ENCODE measurements at regions not wholly inside any gene's neighbourhood (a gene's known extent, or its start where the extent isn't known, plus 50 kb on each side); places are given as distances from the start of the nearest gene placed in this dataset.

DNA sequence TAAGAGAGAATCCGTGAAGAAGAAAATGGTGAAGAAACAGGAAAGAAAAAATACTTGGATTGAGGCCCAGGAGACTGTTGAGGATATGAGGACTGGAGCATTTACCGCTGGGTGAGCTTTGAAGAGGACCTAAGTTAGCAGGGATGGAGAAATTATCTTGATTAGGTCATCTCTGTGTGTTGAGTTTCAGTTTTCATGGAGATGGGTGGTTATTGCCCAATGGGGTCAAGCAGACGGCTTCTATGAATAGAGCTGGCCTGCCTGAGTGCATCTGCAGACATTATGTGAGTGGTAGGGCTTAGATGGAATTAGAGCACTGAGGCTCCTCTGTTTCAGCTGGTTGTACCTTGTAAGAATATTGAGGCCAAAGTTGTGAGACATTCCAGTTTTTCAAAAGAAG is 245.4 kb upstream of the FBXL7 start:
- ATAC-seq, result no peak
- WGBS, 3 donors, result 72 to 83% (median 81%) methylated on average over 3 of the region's 3 CpGs
- TF ChIP-seq, protein P1, sequence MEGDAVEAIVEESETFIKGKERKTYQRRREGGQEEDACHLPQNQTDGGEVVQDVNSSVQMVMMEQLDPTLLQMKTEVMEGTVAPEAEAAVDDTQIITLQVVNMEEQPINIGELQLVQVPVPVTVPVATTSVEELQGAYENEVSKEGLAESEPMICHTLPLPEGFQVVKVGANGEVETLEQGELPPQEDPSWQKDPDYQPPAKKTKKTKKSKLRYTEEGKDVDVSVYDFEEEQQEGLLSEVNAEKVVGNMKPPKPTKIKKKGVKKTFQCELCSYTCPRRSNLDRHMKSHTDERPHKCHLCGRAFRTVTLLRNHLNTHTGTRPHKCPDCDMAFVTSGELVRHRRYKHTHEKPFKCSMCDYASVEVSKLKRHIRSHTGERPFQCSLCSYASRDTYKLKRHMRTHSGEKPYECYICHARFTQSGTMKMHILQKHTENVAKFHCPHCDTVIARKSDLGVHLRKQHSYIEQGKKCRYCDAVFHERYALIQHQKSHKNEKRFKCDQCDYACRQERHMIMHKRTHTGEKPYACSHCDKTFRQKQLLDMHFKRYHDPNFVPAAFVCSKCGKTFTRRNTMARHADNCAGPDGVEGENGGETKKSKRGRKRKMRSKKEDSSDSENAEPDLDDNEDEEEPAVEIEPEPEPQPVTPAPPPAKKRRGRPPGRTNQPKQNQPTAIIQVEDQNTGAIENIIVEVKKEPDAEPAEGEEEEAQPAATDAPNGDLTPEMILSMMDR (IDR thresholded peaks at IDR 0.05), result no peak

DNA sequence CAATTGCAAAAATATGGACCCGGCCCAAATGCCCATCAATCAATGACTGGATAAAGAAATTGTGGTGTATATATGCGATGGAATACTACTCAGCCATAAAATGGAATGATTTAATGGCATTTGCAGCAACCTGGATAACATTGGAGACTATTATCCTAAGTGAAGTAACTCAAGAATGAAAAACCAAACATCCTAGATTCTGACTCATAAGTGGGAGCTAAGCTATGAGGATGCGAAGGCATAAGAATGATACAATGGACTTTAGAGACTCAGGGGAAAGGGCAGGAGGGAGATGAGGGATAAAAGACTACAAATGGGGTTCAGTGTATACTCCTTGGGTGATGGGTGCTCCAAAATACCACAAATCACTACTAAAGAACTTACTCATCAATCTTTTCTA is 247.6 kb upstream of the FBXL7 start:
- no peaks in the 10 kb centered on the region for H3K36me3 ChIP-seq (ENCODE audit: insufficient read depth in 1 of 2, low read depth in 1 of 2)
- no peaks in the 10 kb centered on the region for H3K4me1 ChIP-seq
- no peak overlapping the region for H3K27ac ChIP-seq
- H3K27me3 ChIP-seq (ENCODE audit: insufficient read depth in 3 of 3, low read length in 2 of 3), result no peaks in the 10 kb centered on the region
- no peak for ATAC-seq
- TF ChIP-seq, protein P1 (IDR thresholded peaks at IDR 0.05), result no peak
- no peak overlapping the region for H3K4me3 ChIP-seq
- intact Hi-C loops (cut with DNase I), result no loop called here
- DNase-seq, result no peak
- no peaks in the 10 kb centered on the region for H3K9me3 ChIP-seq
- WGBS, 3 donors, result 90 to 98% (median 94%) methylated on average over 3 of the region's 3 CpGs

More for the DNA sequence above, 245.4 kb upstream of the FBXL7 start:
- intact Hi-C loops (cut with DNase I), result no loop called here
- no peak overlapping the region for H3K4me3 ChIP-seq
- no peaks in the 10 kb centered on the region for H3K36me3 ChIP-seq (ENCODE audit: insufficient read depth in 1 of 2, low read depth in 1 of 2)
- no peak overlapping the region for H3K27ac ChIP-seq
- no peaks in the 10 kb centered on the region for H3K4me1 ChIP-seq
- H3K27me3 ChIP-seq (ENCODE audit: insufficient read depth in 3 of 3, low read length in 2 of 3), result no peaks in the 10 kb centered on the region
- no peak for DNase-seq
- no peaks in the 10 kb centered on the region for H3K9me3 ChIP-seq

DNA sequence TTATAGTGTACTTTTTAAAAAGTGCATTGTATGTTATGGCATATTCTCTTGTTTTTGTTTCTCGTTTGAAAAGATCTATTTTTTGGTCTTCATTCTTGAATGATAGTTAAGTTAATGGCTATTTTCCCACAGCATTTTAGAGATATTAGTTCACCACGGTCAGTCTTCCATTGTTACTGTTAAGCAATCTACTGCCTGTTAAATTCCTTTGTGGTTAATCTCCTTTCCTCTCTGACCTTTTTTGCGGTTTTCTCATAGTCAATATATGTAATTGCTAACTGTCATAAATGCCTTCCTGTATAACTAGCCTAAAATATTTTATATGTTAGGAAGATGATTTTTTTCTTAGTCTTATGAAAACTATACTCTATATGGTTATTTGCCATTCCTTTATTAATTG is 250.8 kb upstream of the FBXL7 start:
- no peak for ATAC-seq
- Histone ChIP-seq H3K36me3 (ENCODE audit: insufficient read depth in 1 of 2, low read depth in 1 of 2) (no peaks in the 10 kb centered on the region), H3K4me1 (no peaks in the 10 kb centered on the region), H3K27me3 (ENCODE audit: insufficient read depth in 3 of 3, low read length in 2 of 3) (no peaks in the 10 kb centered on the region), H3K27ac (no peak overlapping the region), H3K9me3 (peaks cover 21% of the 10 kb centered on the region), H3K4me3 (no peak overlapping the region)
- 44 to 58% (median 48%) methylated on average over 3 of the region's 3 CpGs for WGBS, 3 donors
- TF ChIP-seq, protein P1 (IDR thresholded peaks at IDR 0.05), result no peak
- intact Hi-C loops (cut with DNase I), result no loop called here
- no peak for DNase-seq

DNA sequence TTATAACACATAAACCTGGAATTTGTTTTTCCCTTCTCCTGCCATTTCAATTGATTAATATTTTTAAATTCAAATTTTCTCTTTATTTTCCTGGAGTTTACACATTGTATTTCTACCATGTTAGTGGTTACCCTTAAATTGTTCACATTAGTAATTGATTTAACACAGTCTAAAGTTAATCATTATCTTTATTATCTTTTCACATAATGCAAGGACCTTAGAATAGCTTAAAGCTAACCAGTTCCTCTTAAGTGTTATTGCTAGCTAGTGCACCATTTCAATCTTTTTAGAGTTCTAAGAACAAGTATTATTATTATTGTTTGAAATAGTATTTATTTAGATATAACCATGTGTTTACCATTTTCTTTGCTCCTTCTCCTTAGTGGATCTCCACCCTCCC is 251.2 kb upstream of the FBXL7 start:
- Histone ChIP-seq H3K36me3 (ENCODE audit: insufficient read depth in 1 of 2, low read depth in 1 of 2) (no peaks in the 10 kb centered on the region), H3K4me3 (no peak overlapping the region), H3K4me1 (no peaks in the 10 kb centered on the region), H3K27ac (no peak overlapping the region), H3K27me3 (ENCODE audit: insufficient read depth in 3 of 3, low read length in 2 of 3) (no peaks in the 10 kb centered on the region), H3K9me3 (peaks cover 21% of the 10 kb centered on the region)
- TF ChIP-seq, protein P1 (IDR thresholded peaks at IDR 0.05), result no peak
- no peak for DNase-seq
- ATAC-seq, result no peak
- intact Hi-C loops (cut with DNase I), result no loop called here

DNA sequence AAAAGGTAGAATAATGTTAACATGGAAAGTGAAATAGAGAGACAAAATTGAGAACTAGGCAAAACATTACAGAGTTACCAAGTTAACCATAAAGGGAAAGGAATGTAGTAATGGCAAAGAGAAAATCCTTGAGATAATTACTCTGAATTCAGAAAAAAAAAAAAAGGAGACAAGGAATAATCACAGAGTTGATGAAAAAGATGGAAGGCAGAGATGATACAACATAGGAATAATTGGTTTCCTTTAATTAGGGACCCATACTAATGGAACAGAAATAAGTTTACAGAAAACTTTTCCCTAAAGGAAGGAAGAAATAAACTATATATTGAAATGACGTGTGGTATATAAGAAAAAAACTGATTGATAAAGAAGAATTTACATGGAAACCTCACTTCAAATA is 254.1 kb upstream of the FBXL7 start:
- no peaks in the 10 kb centered on the region for H3K27me3 ChIP-seq (ENCODE audit: insufficient read depth in 3 of 3, low read length in 2 of 3)
- TF ChIP-seq, protein P1 (IDR thresholded peaks at IDR 0.05), result no peak
- H3K27ac ChIP-seq, result no peak overlapping the region
- H3K4me1 ChIP-seq, result no peaks in the 10 kb centered on the region
- intact Hi-C loops (cut with DNase I), result no loop called here
- WGBS, 3 donors, result 84 to 97% (median 92%) methylated on average over 1 of the region's 1 CpG
- DNase-seq, result no peak
- ATAC-seq, result no peak
- peaks cover 21% of the 10 kb centered on the region for H3K9me3 ChIP-seq
- no peak overlapping the region for H3K4me3 ChIP-seq
- no peaks in the 10 kb centered on the region for H3K36me3 ChIP-seq (ENCODE audit: insufficient read depth in 1 of 2, low read depth in 1 of 2)
